ENCODE measurements at regions not wholly inside any gene's neighbourhood (a gene's known extent, or its start where the extent isn't known, plus 50 kb on each side); places are given as distances from the start of the nearest gene placed in this dataset.

DNA sequence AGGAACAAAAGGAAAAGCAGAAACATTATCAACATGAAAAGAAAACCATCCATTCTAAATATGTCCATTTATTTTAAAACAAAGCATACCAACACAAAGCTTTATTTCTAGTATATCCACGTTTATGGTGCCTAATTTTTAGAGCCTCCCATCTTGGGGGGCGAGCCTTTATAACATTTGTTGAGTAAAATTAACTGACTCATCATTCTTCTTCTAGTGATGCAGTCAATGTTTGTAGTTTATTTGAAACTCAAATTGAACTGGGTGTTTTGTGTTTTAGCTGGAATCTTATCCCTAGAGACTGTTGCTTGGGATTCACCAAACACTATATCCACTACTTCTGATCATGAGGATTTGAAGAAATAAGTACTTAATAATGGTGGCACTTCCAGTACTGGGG lies 366.4 kb upstream of the NPVF start:
- Histone ChIP-seq H3K36me3 (replicated peaks in 1 of 2; ENCODE audit: insufficient read depth in 1 of 2, low read depth in 2 of 2) (no peaks in the 10 kb centered on the region), H3K27ac (no peak overlapping the region), H3K4me3 (no peak overlapping the region), H3K4me1 (peaks cover 19% of the 10 kb centered on the region), H3K9me3 (no peaks in the 10 kb centered on the region), H3K27me3 (no peaks in the 10 kb centered on the region)
- no peak for TF ChIP-seq POLR2A (IDR thresholded peaks at IDR 0.05)
- TF ChIP-seq, protein P1, sequence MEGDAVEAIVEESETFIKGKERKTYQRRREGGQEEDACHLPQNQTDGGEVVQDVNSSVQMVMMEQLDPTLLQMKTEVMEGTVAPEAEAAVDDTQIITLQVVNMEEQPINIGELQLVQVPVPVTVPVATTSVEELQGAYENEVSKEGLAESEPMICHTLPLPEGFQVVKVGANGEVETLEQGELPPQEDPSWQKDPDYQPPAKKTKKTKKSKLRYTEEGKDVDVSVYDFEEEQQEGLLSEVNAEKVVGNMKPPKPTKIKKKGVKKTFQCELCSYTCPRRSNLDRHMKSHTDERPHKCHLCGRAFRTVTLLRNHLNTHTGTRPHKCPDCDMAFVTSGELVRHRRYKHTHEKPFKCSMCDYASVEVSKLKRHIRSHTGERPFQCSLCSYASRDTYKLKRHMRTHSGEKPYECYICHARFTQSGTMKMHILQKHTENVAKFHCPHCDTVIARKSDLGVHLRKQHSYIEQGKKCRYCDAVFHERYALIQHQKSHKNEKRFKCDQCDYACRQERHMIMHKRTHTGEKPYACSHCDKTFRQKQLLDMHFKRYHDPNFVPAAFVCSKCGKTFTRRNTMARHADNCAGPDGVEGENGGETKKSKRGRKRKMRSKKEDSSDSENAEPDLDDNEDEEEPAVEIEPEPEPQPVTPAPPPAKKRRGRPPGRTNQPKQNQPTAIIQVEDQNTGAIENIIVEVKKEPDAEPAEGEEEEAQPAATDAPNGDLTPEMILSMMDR (IDR thresholded peaks at IDR 0.05), result no peak
- WGBS, 2 donors, result 59 to 63% methylated on average over 2 of the region's 2 CpGs
- intact Hi-C loops (cut with DNase I), result no loop called here
- DNase-seq (no peak), ATAC-seq (no peak)

DNA sequence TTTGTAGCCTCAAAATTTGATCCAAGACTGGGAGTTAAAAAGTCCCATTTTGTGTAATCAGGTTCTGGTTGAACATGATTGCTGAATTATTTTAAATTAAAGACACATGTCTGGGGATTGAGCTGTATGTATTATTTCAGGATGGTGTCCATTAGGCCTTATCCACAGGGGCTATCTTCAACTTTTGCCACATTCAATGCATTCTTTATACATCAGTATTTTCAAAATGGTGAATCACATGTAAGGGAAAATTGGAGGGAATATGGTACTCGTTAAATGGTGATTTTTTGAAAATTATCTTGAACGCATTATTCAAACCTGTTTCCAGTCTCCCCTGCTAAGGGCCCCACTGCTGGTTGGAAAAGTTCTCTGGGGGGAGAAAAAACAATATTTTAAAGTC lies 367.7 kb upstream of the NPVF start:
- no peaks in the 10 kb centered on the region for H3K9me3 ChIP-seq
- ATAC-seq (no peak), DNase-seq (no peak)
- WGBS, 2 donors, result 92 to 96% methylated on average over 2 of the region's 2 CpGs
- TF ChIP-seq POLR2A (IDR thresholded peaks at IDR 0.05), result no peak
- TF ChIP-seq, protein P1 (IDR thresholded peaks at IDR 0.05), result no peak
- no peaks in the 10 kb centered on the region for H3K36me3 ChIP-seq (replicated peaks in 1 of 2; ENCODE audit: insufficient read depth in 1 of 2, low read depth in 2 of 2)
- H3K4me3 ChIP-seq, result no peak overlapping the region
- H3K27ac ChIP-seq, result no peak overlapping the region
- peaks cover 19% of the 10 kb centered on the region for H3K4me1 ChIP-seq
- no peaks in the 10 kb centered on the region for H3K27me3 ChIP-seq
- intact Hi-C loops (cut with DNase I), result no loop called here

DNA sequence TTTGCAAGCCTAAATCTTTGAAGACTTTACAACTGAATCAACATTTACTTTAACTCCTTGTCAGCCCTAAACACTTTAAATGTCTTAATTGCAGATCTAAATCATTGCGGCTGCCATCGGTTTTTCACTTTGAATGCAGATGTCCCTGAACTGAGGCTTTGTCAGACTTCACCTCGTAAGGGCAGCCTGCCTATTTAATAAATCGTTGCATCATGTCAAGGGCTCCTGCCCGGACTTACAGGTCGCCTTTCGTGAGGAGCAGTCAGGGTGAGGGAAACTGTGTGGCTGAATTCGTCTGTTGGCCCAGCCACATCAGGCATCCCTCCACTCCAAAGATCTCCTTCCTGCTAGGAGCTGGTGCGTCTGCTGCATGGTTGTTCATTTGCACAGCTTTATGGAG lies 368.2 kb upstream of the NPVF start:
- ATAC-seq (no peak), DNase-seq (no peak)
- H3K36me3 ChIP-seq (replicated peaks in 1 of 2; ENCODE audit: insufficient read depth in 1 of 2, low read depth in 2 of 2), result no peaks in the 10 kb centered on the region
- TF ChIP-seq, protein P1 (IDR thresholded peaks at IDR 0.05), result no peak
- no peak for TF ChIP-seq POLR2A (IDR thresholded peaks at IDR 0.05)
- intact Hi-C loops (cut with DNase I), result no loop called here
- H3K4me1 ChIP-seq, result peaks cover 19% of the 10 kb centered on the region
- H3K27ac ChIP-seq, result no peak overlapping the region
- 81 to 83% methylated on average over 9 of the region's 9 CpGs for WGBS, 2 donors
- H3K4me3 ChIP-seq, result no peak overlapping the region
- no peaks in the 10 kb centered on the region for H3K27me3 ChIP-seq
- H3K9me3 ChIP-seq, result no peaks in the 10 kb centered on the region

DNA sequence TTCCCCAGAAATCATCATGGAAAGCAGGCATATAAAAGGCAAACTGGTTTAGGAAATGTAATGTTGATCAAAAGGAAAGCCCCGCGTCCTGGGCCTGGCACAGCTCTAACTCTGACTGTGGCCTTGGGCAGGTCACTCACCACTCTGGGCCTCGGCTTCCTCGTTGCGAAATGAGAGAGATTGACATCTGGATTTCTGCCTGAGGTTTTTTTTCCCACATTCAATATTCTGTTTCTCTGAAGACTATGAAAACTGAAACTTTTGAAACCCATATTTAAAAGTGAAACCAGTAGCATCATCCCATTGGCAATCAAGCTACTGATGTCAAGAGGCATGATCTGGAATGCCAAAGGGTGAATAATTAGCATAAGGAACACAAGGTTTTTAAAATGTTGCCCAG lies 369.7 kb upstream of the NPVF start:
- ATAC-seq, result peak; percentile 97
- peak; percentile 72 to 87 (median 82) for DNase-seq
- Histone ChIP-seq H3K27me3 (no peaks in the 10 kb centered on the region), H3K27ac (peak overlapping the region; percentile 18 to 72 (median 70)), H3K4me3 (no peak overlapping the region), H3K9me3 (no peaks in the 10 kb centered on the region), H3K36me3 (replicated peaks in 1 of 2; ENCODE audit: insufficient read depth in 1 of 2, low read depth in 2 of 2) (no peaks in the 10 kb centered on the region), H3K4me1 (peaks cover 19% of the 10 kb centered on the region)
- WGBS, 2 donors, result 5 to 9% methylated on average over 5 of the region's 5 CpGs
- intact Hi-C loops (cut with DNase I), result no loop called here
- TF ChIP-seq, protein P1 (IDR thresholded peaks at IDR 0.05), result no peak
- TF ChIP-seq POLR2A (IDR thresholded peaks at IDR 0.05), result no peak

DNA sequence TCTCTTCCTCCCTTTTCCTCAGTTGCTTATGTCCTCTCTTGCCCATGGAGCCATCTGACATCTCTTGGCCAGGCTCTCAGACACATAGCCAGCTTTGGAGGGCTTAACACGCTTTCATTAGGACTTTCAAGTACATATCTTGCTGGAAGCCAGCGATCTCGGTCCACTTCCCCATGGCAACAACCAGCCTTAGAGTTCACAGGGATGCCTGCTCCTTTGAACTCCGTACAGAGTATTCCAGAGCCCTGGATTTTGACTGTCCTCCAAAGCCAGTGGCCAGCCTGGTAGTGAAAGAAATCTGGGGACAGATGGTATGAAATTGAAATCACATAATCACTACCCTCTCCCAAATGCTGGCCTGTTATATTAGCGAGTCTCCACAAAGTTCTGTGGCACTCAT lies 370.5 kb upstream of the NPVF start:
- DNase-seq (no peak), ATAC-seq (no peak)
- 89 to 97% methylated on average over 5 of the region's 5 CpGs for WGBS, 2 donors
- Histone ChIP-seq H3K36me3 (replicated peaks in 1 of 2; ENCODE audit: insufficient read depth in 1 of 2, low read depth in 2 of 2) (no peaks in the 10 kb centered on the region), H3K9me3 (no peaks in the 10 kb centered on the region), H3K4me1 (peaks cover 19% of the 10 kb centered on the region), H3K27ac (peak overlapping the region in 3 of 4 donors; percentile 67 to 72 (median 72)), H3K4me3 (no peak overlapping the region), H3K27me3 (no peaks in the 10 kb centered on the region)
- TF ChIP-seq, protein P1 (IDR thresholded peaks at IDR 0.05), result no peak
- no peak for TF ChIP-seq POLR2A (IDR thresholded peaks at IDR 0.05)
- intact Hi-C loops (cut with DNase I), result no loop called here
